ENCODE measurements at regions not wholly inside any gene's neighbourhood (a gene's known extent, or its start where the extent isn't known, plus 50 kb on each side); places are given as distances from the start of the nearest gene placed in this dataset.

- Histone ChIP-seq H3K4me3 (ENCODE audit: low read depth, low read length) (no peak overlapping the region), H3K9ac (no peak overlapping the region), H3K79me2 (no peaks in the 10 kb centered on the region), H3K4me2 (ENCODE audit: low read length) (no peak overlapping the region), H2AFZ (no peak overlapping the region), H3K4me1 (no peaks in the 10 kb centered on the region), H3K27ac (no peak overlapping the region), H3K36me3 (ENCODE audit: control insufficient read depth, insufficient read depth, low read length) (no peaks in the 10 kb centered on the region), H3K9me3 (ENCODE audit: control insufficient read depth, low read length) (no peaks in the 10 kb centered on the region), H3K27me3 (ENCODE audit: control insufficient read depth, insufficient read depth, low read length) (no peaks in the 10 kb centered on the region)
- no peak for TF ChIP-seq CTCF (IDR thresholded peaks at IDR 0.05)
Observed at GRCh38 chr18:75884728-75885127, 457.2 kb upstream of the SMIM21 start.

DNA sequence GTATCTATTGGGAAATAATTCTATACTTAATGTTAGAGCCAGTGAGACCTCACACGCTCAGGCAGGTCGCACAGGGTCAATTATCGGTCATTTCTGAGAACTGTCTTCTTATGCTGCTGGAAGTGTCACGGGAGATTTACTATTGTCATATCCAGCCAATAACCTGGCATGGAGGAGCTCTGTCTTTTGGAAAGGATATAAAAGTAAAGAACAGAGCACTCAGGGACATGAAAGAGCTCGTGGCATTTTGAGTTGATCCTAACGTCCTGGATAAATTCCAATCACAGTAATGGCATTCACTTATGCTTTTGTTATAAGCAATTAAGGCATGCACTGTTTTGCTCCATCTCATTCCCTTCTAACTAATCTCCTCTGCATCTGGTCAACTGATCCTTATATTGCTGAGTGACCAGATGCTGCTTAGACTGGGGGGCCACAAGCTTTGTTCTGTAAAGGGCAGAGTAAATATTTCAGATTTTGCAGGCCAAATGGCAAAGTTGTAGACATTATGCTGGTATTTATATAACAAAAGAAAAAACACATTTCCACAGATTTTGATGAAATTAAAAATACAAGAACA, 453.5 kb upstream of the SMIM21 start:
- no peak overlapping the region for H3K27ac ChIP-seq
- H3K9me3 ChIP-seq (ENCODE audit: control insufficient read depth, low read length), result no peaks in the 10 kb centered on the region
- TF ChIP-seq CTCF (IDR thresholded peaks at IDR 0.05), result no peak
- H3K4me1 ChIP-seq, result no peaks in the 10 kb centered on the region
- no peak overlapping the region for H3K9ac ChIP-seq
- no peak overlapping the region for H3K4me3 ChIP-seq (ENCODE audit: low read depth, low read length)
- no peaks in the 10 kb centered on the region for H3K36me3 ChIP-seq (ENCODE audit: control insufficient read depth, insufficient read depth, low read length)
- H3K27me3 ChIP-seq (ENCODE audit: control insufficient read depth, insufficient read depth, low read length), result no peaks in the 10 kb centered on the region
- no peaks in the 10 kb centered on the region for H3K79me2 ChIP-seq
- no peak overlapping the region for H3K4me2 ChIP-seq (ENCODE audit: low read length)
- H2AFZ ChIP-seq, result no peak overlapping the region

- Histone ChIP-seq H3K9ac (no peak overlapping the region), H3K79me2 (no peaks in the 10 kb centered on the region), H3K27ac (no peak overlapping the region), H2AFZ (no peak overlapping the region), H3K4me2 (ENCODE audit: low read length) (no peak overlapping the region), H3K4me1 (no peaks in the 10 kb centered on the region), H3K27me3 (ENCODE audit: control insufficient read depth, insufficient read depth, low read length) (no peaks in the 10 kb centered on the region), H3K36me3 (ENCODE audit: control insufficient read depth, insufficient read depth, low read length) (no peaks in the 10 kb centered on the region), H3K4me3 (ENCODE audit: low read depth, low read length) (no peak overlapping the region), H3K9me3 (ENCODE audit: control insufficient read depth, low read length) (no peaks in the 10 kb centered on the region)
- TF ChIP-seq CTCF (IDR thresholded peaks at IDR 0.05), result no peak
Observed at GRCh38 chr18:75880266-75880665, 452.8 kb upstream of the SMIM21 start.

DNA sequence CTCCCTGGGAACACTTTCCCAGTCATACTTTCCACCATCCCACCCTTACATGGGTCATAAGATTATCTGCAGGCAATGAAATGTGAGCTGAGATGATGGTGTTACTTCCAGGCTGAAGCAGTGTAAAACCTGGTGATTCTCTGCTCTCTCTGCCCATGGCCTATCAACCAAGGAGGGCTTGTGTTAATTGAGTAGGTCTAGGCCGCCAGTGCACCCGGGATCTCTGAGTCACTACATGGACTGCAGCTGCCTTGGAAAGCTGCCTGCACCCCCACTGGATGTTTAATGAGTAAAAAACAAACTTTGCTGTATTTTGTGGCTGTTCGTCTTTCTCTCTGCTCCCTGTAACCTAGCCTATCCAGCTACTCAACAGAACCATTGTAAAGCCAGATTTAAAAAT, 451.7 kb upstream of the SMIM21 start:
- no peaks in the 10 kb centered on the region for H3K79me2 ChIP-seq
- H3K4me1 ChIP-seq, result no peaks in the 10 kb centered on the region
- no peak for TF ChIP-seq CTCF (IDR thresholded peaks at IDR 0.05)
- H3K27ac ChIP-seq, result no peak overlapping the region
- H3K4me2 ChIP-seq (ENCODE audit: low read length), result no peak overlapping the region
- no peak overlapping the region for H3K4me3 ChIP-seq (ENCODE audit: low read depth, low read length)
- no peak overlapping the region for H2AFZ ChIP-seq
- H3K9ac ChIP-seq, result no peak overlapping the region
- no peaks in the 10 kb centered on the region for H3K9me3 ChIP-seq (ENCODE audit: control insufficient read depth, low read length)
- H3K36me3 ChIP-seq (ENCODE audit: control insufficient read depth, insufficient read depth, low read length), result no peaks in the 10 kb centered on the region
- H3K27me3 ChIP-seq (ENCODE audit: control insufficient read depth, insufficient read depth, low read length), result no peaks in the 10 kb centered on the region

- TF ChIP-seq CTCF (IDR thresholded peaks at IDR 0.05), result no peak
- Histone ChIP-seq H3K4me1 (no peaks in the 10 kb centered on the region), H3K9ac (no peak overlapping the region), H3K9me3 (ENCODE audit: control insufficient read depth, low read length) (no peaks in the 10 kb centered on the region), H3K4me2 (ENCODE audit: low read length) (no peak overlapping the region), H3K79me2 (no peaks in the 10 kb centered on the region), H3K27me3 (ENCODE audit: control insufficient read depth, insufficient read depth, low read length) (no peaks in the 10 kb centered on the region), H2AFZ (no peak overlapping the region), H3K36me3 (ENCODE audit: control insufficient read depth, insufficient read depth, low read length) (no peaks in the 10 kb centered on the region), H3K27ac (no peak overlapping the region), H3K4me3 (ENCODE audit: low read depth, low read length) (no peak overlapping the region)
Observed at GRCh38 chr18:75875559-75875958, 448.1 kb upstream of the SMIM21 start.
